ENCODE measurements at regions not wholly inside any gene's neighbourhood (a gene's known extent, or its start where the extent isn't known, plus 50 kb on each side); places are given as distances from the start of the nearest gene placed in this dataset.

DNA sequence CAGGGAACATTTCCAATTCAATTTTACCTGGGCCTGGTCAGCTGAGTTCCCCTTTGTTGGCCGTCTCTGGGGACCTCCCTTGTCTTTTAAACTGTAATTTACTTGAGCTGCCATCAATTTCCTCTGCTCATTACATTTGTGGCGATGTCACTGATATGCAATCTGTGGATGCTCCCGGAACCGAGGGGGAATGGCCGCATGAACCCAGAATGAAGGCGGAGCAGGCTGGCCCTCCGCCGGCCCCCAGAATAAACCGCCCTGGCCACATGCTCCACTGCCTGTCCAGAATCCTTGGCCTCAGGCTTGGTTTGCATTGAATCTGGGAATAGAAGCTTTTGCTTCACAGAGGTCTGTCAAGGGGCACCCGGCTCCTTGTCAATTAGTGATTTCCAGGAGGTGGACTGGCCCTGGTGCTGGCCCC lies 276.8 kb downstream of the TEX29 start:
- TF ChIP-seq EP300 (IDR thresholded peaks at IDR 0.05), result no peak
- TF ChIP-seq POLR2A (IDR thresholded peaks at IDR 0.05; ENCODE audit: low read depth), result no peak
- TF ChIP-seq, protein P1, sequence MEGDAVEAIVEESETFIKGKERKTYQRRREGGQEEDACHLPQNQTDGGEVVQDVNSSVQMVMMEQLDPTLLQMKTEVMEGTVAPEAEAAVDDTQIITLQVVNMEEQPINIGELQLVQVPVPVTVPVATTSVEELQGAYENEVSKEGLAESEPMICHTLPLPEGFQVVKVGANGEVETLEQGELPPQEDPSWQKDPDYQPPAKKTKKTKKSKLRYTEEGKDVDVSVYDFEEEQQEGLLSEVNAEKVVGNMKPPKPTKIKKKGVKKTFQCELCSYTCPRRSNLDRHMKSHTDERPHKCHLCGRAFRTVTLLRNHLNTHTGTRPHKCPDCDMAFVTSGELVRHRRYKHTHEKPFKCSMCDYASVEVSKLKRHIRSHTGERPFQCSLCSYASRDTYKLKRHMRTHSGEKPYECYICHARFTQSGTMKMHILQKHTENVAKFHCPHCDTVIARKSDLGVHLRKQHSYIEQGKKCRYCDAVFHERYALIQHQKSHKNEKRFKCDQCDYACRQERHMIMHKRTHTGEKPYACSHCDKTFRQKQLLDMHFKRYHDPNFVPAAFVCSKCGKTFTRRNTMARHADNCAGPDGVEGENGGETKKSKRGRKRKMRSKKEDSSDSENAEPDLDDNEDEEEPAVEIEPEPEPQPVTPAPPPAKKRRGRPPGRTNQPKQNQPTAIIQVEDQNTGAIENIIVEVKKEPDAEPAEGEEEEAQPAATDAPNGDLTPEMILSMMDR (IDR thresholded peaks at IDR 0.05), result no peak

Data from esophagus muscularis mucosa (tissue), 4 donors.